T-helper 22 cell (primary cell): ENCODE measurements at regions not wholly inside any gene's neighbourhood (a gene's known extent, or its start where the extent isn't known, plus 50 kb on each side); places are given as distances from the start of the nearest gene placed in this dataset.

Source experiments
- DNase-seq: peaks from one replicate; pipeline ENCODE4 v3.0.0-alpha.2; 2020; ENCODE audit warnings: low read depth

DNA sequence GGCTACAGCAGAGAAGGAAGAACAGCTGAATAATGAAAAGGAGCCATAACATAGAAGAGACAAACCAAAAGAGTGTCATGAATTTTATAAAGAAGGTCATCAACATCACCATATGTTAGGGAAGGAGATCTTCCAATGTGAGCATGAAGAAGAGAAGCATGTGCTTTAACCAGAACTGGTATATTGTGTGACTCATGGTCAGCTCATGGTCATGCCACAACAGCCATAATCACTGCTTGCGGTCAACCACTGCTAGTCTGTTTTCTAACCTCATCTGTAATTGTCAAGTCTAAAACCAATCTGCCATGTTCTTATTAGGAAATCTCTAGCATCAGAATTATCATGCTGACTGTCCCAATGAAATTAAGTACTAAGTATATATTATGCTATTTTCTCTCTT lies 204.1 kb upstream of the VRK2 start:
- no peak for DNase-seq

GRCh38 chr2:57843158-57843557 lies 203.4 kb upstream of the VRK2 start:
- no peak for DNase-seq

- no peak for DNase-seq
These were observed 197.9 kb upstream of the VRK2 start for GRCh38 chr2:57848723-57849122.

DNA sequence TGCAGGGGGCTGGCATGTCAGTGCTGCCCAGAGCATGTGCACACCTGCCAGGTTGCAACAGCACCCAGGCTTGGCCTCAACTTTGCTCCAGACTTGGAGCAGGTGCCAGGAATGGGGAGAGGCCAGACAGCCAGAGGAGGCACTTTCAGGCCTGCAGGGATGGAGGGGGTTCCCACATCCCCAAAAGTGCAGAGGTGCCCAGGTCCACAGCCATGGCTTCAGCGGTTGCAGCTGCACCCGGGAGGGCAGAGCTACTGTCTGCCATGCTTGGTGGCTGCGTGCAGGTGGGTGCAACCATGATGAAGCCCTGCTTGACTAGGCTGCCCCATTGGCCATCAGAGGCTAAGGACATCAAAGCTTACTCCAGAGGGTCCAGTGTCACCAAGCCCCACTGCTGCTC lies 196.8 kb upstream of the VRK2 start:
- DNase-seq = no peak

- no peak for DNase-seq
These were observed 196.0 kb upstream of the VRK2 start for GRCh38 chr2:57850415-57851130.

- no peak for DNase-seq
These were observed 191.4 kb upstream of the VRK2 start for GRCh38 chr2:57855212-57855611.

- no peak for DNase-seq
These were observed 186.9 kb upstream of the VRK2 start for GRCh38 chr2:57859755-57860154.

DNA sequence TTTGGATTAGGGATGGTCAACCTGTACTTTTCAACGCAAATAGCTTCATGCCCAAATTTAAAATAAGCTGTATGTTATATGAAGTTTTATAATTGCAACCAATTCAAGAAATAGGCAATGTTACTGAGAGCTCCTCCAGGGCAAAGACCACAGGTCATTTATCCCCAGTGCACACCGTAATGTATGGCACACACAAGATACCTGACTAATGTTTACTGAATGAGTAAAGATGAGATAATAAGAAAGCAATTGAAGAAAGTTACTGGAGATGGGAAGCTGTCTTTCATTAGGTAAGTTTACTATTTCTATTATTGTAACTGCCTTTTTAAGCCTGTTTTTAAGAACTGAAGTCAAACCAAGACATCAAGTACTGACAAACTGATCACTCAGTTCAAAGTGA lies 184.5 kb upstream of the VRK2 start:
- no peak for DNase-seq

DNA sequence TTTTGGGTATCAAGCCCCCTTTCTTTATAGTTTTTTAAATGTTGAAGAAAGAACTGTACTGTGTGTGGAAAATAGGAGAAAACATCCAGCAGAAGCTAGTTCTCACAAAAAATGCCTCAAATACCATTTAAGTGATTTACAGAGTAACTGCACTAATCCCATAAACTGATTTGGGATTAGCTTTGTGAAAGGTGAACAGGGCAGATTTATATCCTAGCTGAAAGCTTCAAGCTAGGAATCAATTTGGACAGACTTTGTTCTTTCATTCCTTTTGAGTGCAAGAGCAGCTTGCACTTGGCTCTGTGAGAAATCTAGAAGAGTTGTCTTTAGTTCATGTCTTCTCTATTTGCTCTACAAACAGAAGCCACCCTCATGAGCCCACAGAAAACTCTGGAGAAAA lies 183.9 kb upstream of the VRK2 start:
- no peak for DNase-seq

DNA sequence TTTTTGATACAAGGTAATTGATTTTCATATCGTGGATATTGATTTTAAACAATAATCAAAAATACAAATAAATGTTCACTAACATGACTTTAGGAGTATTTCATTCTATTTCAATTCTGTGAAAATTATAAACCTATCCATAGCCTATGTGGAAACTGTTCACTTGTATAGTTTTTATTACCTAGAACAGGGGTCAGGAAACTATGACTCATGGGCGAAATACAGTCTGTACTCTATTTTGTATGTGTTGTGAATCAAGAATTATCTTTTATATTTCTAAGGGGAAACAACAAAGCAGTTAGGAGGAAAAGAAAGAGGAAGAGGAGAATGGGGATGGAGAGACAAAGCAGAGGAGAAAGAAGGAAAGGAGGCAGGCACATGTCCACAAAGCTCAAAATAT lies 181.7 kb upstream of the VRK2 start:
- DNase-seq = no peak

GRCh38 chr2:57867730-57868129 lies 178.9 kb upstream of the VRK2 start:
- DNase-seq = no peak

GRCh38 chr2:57868619-57869139 lies 177.9 kb upstream of the VRK2 start:
- DNase-seq = no peak

GRCh38 chr2:57869758-57870344 lies 176.8 kb upstream of the VRK2 start:
- DNase-seq = no peak

DNA sequence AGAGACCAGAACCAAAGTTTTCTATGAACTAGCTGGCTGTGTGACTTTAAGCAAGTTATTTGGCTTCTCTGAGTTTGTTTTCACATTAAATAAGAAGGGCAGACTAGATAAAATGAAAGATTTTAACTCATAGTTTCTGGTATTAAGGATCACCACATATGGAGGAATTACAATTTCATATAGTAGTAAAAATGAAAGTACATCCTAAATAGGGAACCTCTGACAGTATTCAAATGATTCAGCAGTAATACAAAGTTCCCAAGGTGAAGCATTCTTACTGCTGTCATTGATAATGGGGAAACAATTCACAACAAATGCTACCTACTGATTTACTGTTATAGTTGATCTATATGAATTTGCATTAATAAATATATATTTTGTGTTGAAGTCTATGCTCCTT lies 170.3 kb upstream of the VRK2 start:
- no peak for DNase-seq

- no peak for DNase-seq
These were observed 168.8 kb upstream of the VRK2 start for GRCh38 chr2:57877811-57878170.

DNA sequence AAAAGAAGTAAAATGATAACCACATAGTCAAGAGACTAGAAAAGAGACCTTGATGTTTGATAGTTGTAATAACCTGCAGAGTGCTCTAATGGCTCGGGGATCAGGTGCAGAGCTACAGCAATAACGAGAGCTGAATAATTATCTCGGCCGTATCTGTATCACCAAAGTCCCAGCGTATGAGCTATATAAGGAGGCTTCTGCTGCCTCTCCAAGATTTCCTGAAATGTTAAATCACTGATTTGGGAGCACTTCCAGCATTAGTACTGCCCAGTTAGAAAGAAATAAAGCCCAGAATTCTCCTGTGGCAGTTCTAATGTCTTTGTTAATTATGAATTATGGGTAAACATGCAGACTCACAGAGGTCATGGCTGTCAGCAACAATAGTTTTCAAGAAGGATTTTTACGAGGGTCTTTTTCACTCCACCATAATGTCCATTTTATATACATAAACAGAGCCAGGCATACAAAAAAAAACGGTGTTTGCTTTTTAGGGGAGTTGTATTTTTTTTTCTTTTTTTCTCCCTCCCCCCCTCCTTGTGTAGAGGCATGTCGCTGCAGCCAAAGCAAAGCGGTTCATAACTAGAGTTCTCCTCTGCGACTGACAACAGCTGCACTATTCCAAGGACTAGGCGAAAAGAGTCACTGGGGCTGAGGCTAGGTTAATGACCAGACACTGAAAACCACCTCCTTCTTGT lies 168.3 kb upstream of the VRK2 start:
- no peak for DNase-seq

DNA sequence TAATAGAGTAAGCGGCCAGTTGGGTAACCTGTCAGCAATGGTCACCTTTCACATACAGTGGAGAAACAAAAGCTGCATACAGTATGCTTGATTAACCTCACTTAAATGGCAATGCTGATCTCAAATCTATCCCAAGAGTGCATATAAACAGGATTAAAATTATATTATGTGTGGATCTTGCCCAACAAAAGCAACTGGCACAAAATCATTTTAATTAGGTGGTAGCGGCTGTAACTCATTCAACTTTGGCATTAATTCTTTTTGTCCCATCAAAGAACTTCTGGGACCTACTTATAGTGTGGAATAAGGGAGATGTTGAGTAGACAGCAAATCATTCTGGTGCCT lies 167.8 kb upstream of the VRK2 start:
- no peak for DNase-seq

DNA sequence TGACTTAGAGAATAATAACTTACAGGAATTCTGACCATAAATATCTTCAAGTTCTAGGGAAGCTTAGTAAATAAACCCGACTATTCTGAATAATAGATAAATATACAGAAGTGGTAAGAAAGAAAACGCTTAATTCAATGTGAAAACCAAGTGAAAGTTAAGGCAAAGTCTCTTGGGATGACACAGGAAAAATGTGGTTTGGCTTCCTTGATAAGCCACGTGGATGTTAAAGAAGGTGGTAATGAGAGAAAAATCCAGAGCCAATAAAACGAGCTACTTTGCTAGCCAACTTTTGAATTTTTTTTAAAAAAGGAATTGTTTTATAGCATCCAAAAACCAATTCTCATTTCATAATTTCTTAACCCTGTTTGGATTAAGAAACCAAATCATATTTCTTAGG lies 166.2 kb upstream of the VRK2 start:
- no peak for DNase-seq

GRCh38 chr2:57880967-57881366 lies 165.6 kb upstream of the VRK2 start:
- DNase-seq = no peak

DNA sequence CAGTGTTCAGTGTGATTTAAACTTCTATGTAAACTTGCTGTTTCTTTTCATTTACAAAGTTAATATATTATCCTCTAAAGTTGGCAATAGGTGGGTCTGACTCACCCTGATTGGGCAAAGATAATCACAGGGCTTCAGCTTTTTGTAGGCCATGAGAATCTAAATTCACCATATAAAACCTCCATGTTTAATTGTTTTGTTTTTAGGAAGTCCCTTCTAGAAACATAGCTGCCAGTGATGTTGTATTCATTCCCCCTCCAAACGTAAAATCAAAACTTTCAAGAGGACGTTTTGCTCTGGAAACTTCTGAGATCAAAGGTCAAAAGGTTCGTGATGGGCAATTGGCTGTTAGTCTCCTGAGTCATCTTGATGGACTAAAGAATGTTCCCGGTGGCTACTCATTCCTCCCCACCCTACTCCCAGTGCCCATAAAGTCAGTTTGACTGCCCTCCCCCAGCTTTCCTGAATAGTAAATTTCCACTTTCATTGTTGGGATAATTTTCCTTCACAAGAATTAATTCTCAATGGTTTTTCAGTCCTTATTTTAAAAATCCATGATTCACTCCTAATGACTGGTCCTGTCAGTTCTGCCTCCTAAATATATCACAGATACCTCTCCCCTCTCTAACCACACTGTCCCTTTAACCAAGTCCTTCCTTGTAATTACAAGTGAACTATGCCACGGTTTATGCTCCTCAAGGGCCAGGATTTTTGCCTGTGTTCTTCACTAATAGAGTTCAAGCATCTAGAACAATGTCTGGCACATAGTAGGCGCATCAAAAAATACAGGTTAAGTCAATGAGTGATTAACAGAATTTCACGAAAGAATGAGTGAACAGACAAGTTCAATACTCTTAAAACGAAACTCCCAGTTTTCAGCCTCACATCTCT lies 164.4 kb upstream of the VRK2 start:
- DNase-seq = no peak

GRCh38 chr2:57882895-57883515 lies 163.6 kb upstream of the VRK2 start:
- no peak for DNase-seq

DNA sequence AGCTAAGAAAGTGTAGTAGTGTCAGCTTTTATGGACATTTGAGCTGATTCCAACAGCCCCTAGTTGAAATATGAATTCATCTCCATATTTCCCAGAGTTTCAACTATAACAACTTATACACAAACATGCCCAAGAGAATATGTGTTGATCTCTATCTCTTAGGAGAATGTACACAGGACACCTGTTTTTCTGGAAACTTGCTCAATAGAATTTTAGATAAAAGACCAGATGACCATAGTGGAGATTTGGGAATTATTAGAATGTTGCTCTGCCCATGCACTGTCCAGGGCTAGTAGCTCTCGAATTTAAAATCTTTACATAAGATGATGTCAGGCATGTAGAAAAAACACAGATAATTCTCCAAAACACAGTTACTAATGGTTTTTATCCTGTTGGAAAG lies 162.3 kb upstream of the VRK2 start:
- DNase-seq = no peak
